Stomach (tissue), 4 donors: ENCODE measurements at regions not wholly inside any gene's neighbourhood (a gene's known extent, or its start where the extent isn't known, plus 50 kb on each side); places are given as distances from the start of the nearest gene placed in this dataset.

Experiments
- EP300 ChIP-seq: sonication (generic); formaldehyde crosslinking; IDR thresholded peaks from one replicate; pipeline ENCODE4 v1.6.1; 2017; ENCODE audit warnings: antibody characterized with exemption
- POLR2A ChIP-seq, 4 donors: fragments of 450-650 bp; IDR thresholded peaks; one replicate each; pipeline ENCODE4 v1.6.1; 2016; ENCODE audit warnings: antibody characterized with exemption in 4 of 4, control low read depth in 2 of 4, mild to moderate bottlenecking in 1 of 4, moderate library complexity in 1 of 4
- POLR2AphosphoS5 ChIP-seq, 3 donors: sonication (generic); formaldehyde crosslinking; IDR thresholded peaks; one replicate each; pipeline ENCODE4 v1.6.1; 2016; ENCODE audit warnings: antibody characterized with exemption in 3 of 3
- TF ChIP-seq, protein P1 (sequence below), 7 experiments: fragments of 450-650 bp in 4 of 7; fragments of 200-600 bp in 3 of 7; sonication (generic) in 3 of 7; IDR thresholded peaks; one replicate each; pipeline ENCODE4 v1.5.1; 2016 to 2019; ENCODE audit warnings: antibody characterized with exemption in 7 of 7, control low read depth in 2 of 7, mild to moderate bottlenecking in 1 of 7

GRCh38 chr19:30102239-30102638, 160.2 kb downstream of the URI1 start:
- TF ChIP-seq, protein P1, sequence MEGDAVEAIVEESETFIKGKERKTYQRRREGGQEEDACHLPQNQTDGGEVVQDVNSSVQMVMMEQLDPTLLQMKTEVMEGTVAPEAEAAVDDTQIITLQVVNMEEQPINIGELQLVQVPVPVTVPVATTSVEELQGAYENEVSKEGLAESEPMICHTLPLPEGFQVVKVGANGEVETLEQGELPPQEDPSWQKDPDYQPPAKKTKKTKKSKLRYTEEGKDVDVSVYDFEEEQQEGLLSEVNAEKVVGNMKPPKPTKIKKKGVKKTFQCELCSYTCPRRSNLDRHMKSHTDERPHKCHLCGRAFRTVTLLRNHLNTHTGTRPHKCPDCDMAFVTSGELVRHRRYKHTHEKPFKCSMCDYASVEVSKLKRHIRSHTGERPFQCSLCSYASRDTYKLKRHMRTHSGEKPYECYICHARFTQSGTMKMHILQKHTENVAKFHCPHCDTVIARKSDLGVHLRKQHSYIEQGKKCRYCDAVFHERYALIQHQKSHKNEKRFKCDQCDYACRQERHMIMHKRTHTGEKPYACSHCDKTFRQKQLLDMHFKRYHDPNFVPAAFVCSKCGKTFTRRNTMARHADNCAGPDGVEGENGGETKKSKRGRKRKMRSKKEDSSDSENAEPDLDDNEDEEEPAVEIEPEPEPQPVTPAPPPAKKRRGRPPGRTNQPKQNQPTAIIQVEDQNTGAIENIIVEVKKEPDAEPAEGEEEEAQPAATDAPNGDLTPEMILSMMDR (IDR thresholded peaks at IDR 0.05), result no peak
- TF ChIP-seq POLR2A (IDR thresholded peaks at IDR 0.05), result no peak
- TF ChIP-seq POLR2AphosphoS5 (IDR thresholded peaks at IDR 0.05), result no peak
- no peak for TF ChIP-seq EP300
